ENCODE measurements at regions not wholly inside any gene's neighbourhood (a gene's known extent, or its start where the extent isn't known, plus 50 kb on each side); places are given as distances from the start of the nearest gene placed in this dataset.

DNA sequence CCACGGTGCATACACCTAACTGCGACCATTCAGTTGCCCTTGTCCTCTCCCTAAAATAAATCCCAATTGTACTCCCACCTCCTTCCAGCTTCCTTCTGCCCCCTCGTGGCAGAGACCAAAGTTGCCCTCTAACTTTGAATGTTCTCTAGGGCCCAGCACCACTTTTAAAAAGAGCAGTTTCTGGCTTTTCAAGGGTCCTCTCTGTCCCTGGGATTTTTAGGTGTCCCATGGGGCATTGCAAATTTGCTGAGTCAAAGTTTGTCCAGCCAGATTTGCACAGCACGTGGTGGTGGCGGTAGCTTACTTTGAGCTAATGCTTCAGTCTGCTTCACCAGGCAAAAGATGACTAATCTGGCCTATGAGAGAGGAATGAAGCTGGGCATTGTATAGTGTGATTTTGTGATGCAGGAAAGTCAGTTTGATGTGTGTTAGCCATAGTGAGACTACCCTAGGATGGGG is 100.2 kb downstream of the PERP start:
- TF ChIP-seq RAD21 (IDR thresholded peaks at IDR 0.05; ENCODE audit: low read depth) (peak; percentile 45), TEAD4 (IDR thresholded peaks at IDR 0.05) (no peak)
- TF ChIP-seq, protein P1, sequence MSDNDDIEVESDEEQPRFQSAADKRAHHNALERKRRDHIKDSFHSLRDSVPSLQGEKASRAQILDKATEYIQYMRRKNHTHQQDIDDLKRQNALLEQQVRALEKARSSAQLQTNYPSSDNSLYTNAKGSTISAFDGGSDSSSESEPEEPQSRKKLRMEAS (IDR thresholded peaks at IDR 0.05), result 0 out of 2 replicates have a peak, but pooled peaks have one; percentile 20

DNA sequence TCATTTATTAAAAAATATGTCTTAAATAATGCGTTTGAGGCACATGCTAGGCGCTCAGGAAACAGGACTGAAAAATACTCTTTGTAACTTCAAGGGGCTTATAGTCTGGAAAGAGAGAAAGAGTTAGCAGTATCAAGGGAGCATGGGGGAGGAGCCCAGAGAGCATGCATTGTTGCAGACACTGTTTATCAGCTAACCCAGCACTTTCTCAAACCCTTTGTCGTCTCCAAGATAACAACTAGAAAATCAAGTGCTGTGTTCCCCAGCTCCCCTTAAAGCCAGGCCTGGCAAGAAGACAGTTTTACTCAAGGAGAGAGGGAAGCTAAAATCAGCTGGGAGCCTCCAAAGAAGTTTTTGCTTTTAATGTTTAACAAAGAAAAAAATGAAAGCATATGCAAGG is 98.4 kb downstream of the PERP start:
- TF ChIP-seq EP300 (IDR thresholded peaks at IDR 0.05; ENCODE audit: borderline replicate concordance) (no peak), TCF12 (IDR thresholded peaks at IDR 0.05; ENCODE audit: low read depth) (no peak), YY1 (IDR thresholded peaks at IDR 0.05; ENCODE audit: low read depth) (no peak), TAF1 (IDR thresholded peaks at IDR 0.05; ENCODE audit: low read depth) (no peak), TEAD4 (IDR thresholded peaks at IDR 0.05) (no peak), ZBTB7A (IDR thresholded peaks at IDR 0.05; ENCODE audit: low read depth) (no peak), CEBPB (IDR thresholded peaks at IDR 0.05) (no peak), RAD21 (IDR thresholded peaks at IDR 0.05; ENCODE audit: low read depth) (no peak), EGR1 (IDR thresholded peaks at IDR 0.05) (no peak), CREB1 (IDR thresholded peaks at IDR 0.05; ENCODE audit: low read depth) (no peak), NFIC (IDR thresholded peaks at IDR 0.05) (no peak), FOXM1 (IDR thresholded peaks at IDR 0.05; ENCODE audit: borderline replicate concordance, low read depth) (no peak)
- TF ChIP-seq, protein P2, sequence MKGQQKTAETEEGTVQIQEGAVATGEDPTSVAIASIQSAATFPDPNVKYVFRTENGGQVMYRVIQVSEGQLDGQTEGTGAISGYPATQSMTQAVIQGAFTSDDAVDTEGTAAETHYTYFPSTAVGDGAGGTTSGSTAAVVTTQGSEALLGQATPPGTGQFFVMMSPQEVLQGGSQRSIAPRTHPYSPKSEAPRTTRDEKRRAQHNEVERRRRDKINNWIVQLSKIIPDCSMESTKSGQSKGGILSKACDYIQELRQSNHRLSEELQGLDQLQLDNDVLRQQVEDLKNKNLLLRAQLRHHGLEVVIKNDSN (IDR thresholded peaks at IDR 0.05), result no peak

DNA sequence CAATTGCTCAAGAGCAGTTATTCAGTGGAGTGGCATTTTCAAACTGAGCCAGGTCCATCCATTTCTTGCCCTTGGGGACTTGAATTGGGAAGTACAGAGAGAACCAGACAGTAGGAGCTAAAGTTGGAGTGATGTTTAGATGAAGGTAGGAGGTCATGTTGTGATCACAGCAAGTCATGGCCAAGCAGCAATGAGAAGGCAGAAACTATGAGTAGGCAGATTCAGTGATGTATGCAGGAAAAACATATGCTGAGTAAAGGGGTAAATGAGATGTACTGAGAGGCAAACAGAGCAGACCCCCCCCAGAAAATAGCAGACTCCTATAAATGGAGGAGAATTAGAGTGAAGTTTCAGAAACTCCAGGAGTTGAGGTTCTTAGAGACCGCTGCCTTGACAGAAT is 95.8 kb downstream of the PERP start:
- TF ChIP-seq CREB1 (IDR thresholded peaks at IDR 0.05; ENCODE audit: low read depth), result no peak
- TF ChIP-seq, protein P2 (IDR thresholded peaks at IDR 0.05), result no peak
- no peak for TF ChIP-seq EP300 (IDR thresholded peaks at IDR 0.05; ENCODE audit: borderline replicate concordance)
- TF ChIP-seq, protein P3, sequence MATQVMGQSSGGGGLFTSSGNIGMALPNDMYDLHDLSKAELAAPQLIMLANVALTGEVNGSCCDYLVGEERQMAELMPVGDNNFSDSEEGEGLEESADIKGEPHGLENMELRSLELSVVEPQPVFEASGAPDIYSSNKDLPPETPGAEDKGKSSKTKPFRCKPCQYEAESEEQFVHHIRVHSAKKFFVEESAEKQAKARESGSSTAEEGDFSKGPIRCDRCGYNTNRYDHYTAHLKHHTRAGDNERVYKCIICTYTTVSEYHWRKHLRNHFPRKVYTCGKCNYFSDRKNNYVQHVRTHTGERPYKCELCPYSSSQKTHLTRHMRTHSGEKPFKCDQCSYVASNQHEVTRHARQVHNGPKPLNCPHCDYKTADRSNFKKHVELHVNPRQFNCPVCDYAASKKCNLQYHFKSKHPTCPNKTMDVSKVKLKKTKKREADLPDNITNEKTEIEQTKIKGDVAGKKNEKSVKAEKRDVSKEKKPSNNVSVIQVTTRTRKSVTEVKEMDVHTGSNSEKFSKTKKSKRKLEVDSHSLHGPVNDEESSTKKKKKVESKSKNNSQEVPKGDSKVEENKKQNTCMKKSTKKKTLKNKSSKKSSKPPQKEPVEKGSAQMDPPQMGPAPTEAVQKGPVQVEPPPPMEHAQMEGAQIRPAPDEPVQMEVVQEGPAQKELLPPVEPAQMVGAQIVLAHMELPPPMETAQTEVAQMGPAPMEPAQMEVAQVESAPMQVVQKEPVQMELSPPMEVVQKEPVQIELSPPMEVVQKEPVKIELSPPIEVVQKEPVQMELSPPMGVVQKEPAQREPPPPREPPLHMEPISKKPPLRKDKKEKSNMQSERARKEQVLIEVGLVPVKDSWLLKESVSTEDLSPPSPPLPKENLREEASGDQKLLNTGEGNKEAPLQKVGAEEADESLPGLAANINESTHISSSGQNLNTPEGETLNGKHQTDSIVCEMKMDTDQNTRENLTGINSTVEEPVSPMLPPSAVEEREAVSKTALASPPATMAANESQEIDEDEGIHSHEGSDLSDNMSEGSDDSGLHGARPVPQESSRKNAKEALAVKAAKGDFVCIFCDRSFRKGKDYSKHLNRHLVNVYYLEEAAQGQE (IDR thresholded peaks at IDR 0.05; ENCODE audit: low read depth), result no peak
- no peak for TF ChIP-seq EGR1 (IDR thresholded peaks at IDR 0.05)
- TF ChIP-seq, protein P1 (IDR thresholded peaks at IDR 0.05), result no peak
- no peak for TF ChIP-seq NFIC (IDR thresholded peaks at IDR 0.05)
- no peak for TF ChIP-seq TCF12 (IDR thresholded peaks at IDR 0.05; ENCODE audit: low read depth)
- TF ChIP-seq TAF1 (IDR thresholded peaks at IDR 0.05; ENCODE audit: low read depth), result no peak
- TF ChIP-seq FOXM1 (IDR thresholded peaks at IDR 0.05; ENCODE audit: borderline replicate concordance, low read depth), result no peak
- no peak for TF ChIP-seq RAD21 (IDR thresholded peaks at IDR 0.05; ENCODE audit: low read depth)
- no peak for TF ChIP-seq ZBTB7A (IDR thresholded peaks at IDR 0.05; ENCODE audit: low read depth)
- no peak for TF ChIP-seq TEAD4 (IDR thresholded peaks at IDR 0.05)

DNA sequence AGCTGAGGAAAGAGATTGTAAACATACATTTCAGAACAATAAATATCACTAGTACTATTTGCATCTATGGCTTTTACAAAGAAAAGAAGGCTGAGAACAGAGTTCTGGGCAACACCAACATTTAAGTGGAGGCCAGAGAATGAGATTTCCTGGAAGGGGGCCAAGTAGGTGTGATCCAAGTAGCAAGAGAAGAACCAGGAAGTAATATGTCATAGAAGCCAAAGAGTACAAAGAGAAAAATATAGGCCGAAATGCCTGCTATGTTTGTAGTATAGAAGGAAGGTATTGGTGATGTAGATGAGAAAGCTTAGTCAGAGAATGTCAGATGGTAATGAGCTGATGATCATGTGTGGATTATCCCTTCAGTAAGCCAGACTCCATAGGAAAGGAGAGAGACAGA is 94.5 kb downstream of the PERP start:
- TF ChIP-seq TAF1 (IDR thresholded peaks at IDR 0.05; ENCODE audit: low read depth) (no peak), RAD21 (IDR thresholded peaks at IDR 0.05; ENCODE audit: low read depth) (no peak), NFIC (IDR thresholded peaks at IDR 0.05) (peak; percentile 45)

DNA sequence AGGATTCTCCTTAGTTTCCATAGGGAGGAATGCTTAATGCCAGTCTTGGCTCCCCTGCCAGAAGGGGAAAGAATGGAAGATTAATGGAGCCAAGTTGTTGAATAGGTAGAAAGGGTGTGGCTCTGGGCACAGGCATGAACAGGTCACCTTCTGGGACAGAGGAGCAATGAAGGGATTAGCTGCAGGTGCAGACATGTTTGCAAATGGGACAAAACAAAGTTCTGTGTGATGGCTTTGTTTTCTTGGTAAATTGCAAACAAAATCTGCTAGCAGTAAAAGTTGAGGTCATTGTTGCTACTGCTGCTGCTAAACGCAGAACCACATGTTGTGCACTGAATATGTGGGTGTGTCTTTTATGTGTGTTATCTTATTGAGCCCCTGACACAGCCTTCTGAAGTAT is 93.3 kb downstream of the PERP start:
- 0 out of 2 replicates have a peak, but pooled peaks have one; percentile 15 for TF ChIP-seq YY1 (IDR thresholded peaks at IDR 0.05; ENCODE audit: low read depth)
- no peak for TF ChIP-seq TCF12 (IDR thresholded peaks at IDR 0.05; ENCODE audit: low read depth)
- TF ChIP-seq FOXM1 (IDR thresholded peaks at IDR 0.05; ENCODE audit: borderline replicate concordance, low read depth), result no peak
- no peak for TF ChIP-seq EGR1 (IDR thresholded peaks at IDR 0.05)
- TF ChIP-seq TAF1 (IDR thresholded peaks at IDR 0.05; ENCODE audit: low read depth), result no peak
- TF ChIP-seq RAD21 (IDR thresholded peaks at IDR 0.05; ENCODE audit: low read depth), result no peak
- TF ChIP-seq CREB1 (IDR thresholded peaks at IDR 0.05; ENCODE audit: low read depth), result no peak
- TF ChIP-seq CEBPB (IDR thresholded peaks at IDR 0.05), result no peak
- TF ChIP-seq NFIC (IDR thresholded peaks at IDR 0.05), result peak; percentile 63
- TF ChIP-seq EP300 (IDR thresholded peaks at IDR 0.05; ENCODE audit: borderline replicate concordance), result no peak
- TF ChIP-seq, protein P1 (IDR thresholded peaks at IDR 0.05), result no peak

DNA sequence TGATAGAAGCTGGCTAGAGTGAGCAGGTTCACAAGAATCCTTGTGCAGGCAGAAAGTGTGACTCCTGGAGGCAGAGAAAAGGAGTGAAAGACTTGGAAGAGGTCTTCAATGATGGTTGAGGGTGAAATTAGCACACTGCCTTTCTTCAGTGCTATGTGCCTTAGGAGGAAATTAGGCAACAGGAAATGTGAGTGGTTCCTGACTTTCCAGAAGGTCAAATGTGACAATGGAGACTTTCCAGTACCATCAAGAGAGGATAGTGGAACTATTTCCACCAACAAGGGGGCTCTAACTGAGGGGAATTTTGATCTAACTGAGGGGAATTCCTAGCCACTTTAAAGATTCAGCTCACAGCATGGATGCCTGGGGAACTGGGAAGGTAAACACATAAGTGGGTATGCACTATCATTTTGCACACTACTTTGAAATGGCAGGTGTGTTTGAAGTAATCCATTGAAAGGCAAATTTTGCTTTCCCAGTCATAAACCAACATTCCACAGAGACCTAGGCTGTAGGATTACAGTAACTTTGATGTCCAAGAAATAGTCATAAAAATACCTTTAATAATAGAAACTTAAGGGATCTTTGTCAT is 90.0 kb downstream of the PERP start:
- TF ChIP-seq, protein P1 (IDR thresholded peaks at IDR 0.05), result no peak
- TF ChIP-seq EP300 (IDR thresholded peaks at IDR 0.05; ENCODE audit: borderline replicate concordance), result no peak
- no peak for TF ChIP-seq TEAD4 (IDR thresholded peaks at IDR 0.05)
- TF ChIP-seq CREB1 (IDR thresholded peaks at IDR 0.05; ENCODE audit: low read depth), result no peak
- TF ChIP-seq TCF12 (IDR thresholded peaks at IDR 0.05; ENCODE audit: low read depth), result no peak
- TF ChIP-seq TAF1 (IDR thresholded peaks at IDR 0.05; ENCODE audit: low read depth), result no peak
- TF ChIP-seq RAD21 (IDR thresholded peaks at IDR 0.05; ENCODE audit: low read depth), result no peak
- TF ChIP-seq, protein P3 (IDR thresholded peaks at IDR 0.05; ENCODE audit: low read depth), result no peak
- no peak for TF ChIP-seq ZBTB7A (IDR thresholded peaks at IDR 0.05; ENCODE audit: low read depth)
- TF ChIP-seq CEBPB (IDR thresholded peaks at IDR 0.05), result no peak
- no peak for TF ChIP-seq YY1 (IDR thresholded peaks at IDR 0.05; ENCODE audit: low read depth)
- TF ChIP-seq FOXM1 (IDR thresholded peaks at IDR 0.05; ENCODE audit: borderline replicate concordance, low read depth), result no peak
- no peak for TF ChIP-seq NFIC (IDR thresholded peaks at IDR 0.05)
- no peak for TF ChIP-seq EGR1 (IDR thresholded peaks at IDR 0.05)
- TF ChIP-seq, protein P2 (IDR thresholded peaks at IDR 0.05), result no peak

All from Ishikawa (cell line).